KMS-11 (cell line): ENCODE measurements at regions not wholly inside any gene's neighbourhood (a gene's known extent, or its start where the extent isn't known, plus 50 kb on each side); places are given as distances from the start of the nearest gene placed in this dataset.

ENCODE experiments used
- H2AFZ ChIP-seq: fragments of 200-600 bp; sonication (generic); 2 replicates; pipeline ENCODE4 v1.6.1; 2016; ENCODE audit warnings: antibody characterized with exemption, mixed run types, low read depth
- H3K27ac ChIP-seq: fragments of 200-600 bp; sonication (generic); 2 replicates; pipeline ENCODE4 v1.6.1; 2016; ENCODE audit warnings: mild to moderate bottlenecking, mixed run types
- H3K27me3 ChIP-seq: fragments of 200-600 bp; sonication (generic); 2 replicates; pipeline ENCODE4 v1.6.1; 2017; ENCODE audit warnings: mild to moderate bottlenecking, low read depth, mixed run types, moderate library complexity; ENCODE audit not compliant: insufficient read depth
- H3K36me3 ChIP-seq: fragments of 200-600 bp; sonication (generic); 2 replicates; pipeline ENCODE4 v1.6.1; 2017; ENCODE audit warnings: mild to moderate bottlenecking, mixed run types; ENCODE audit not compliant: insufficient read depth
- H3K4me1 ChIP-seq: fragments of 200-600 bp; sonication (generic); 2 replicates; pipeline ENCODE4 v1.6.1; 2016; ENCODE audit warnings: mild to moderate bottlenecking, low read depth, mixed run types; ENCODE audit not compliant: poor library complexity, severe bottlenecking
- H3K4me2 ChIP-seq: fragments of 200-600 bp; sonication (generic); 2 replicates; pipeline ENCODE4 v1.7.0; 2016; ENCODE audit warnings: mild to moderate bottlenecking, mixed run types
- H3K4me3 ChIP-seq: fragments of 200-600 bp; sonication (generic); IDR thresholded peaks from 2 replicates; pipeline ENCODE4 v1.6.1; 2017; ENCODE audit warnings: low read depth, low read length, mixed read lengths; ENCODE audit not compliant: insufficient read depth
- H3K79me2 ChIP-seq: fragments of 200-600 bp; sonication (generic); 2 replicates; pipeline ENCODE4 v1.6.1; 2016; ENCODE audit warnings: low read depth, mixed run types; ENCODE audit not compliant: insufficient read depth
- H3K9ac ChIP-seq: fragments of 200-600 bp; sonication (generic); 2 replicates; pipeline ENCODE4 v1.6.1; 2016; ENCODE audit warnings: mild to moderate bottlenecking, mixed run types
- H4K20me1 ChIP-seq: fragments of 200-600 bp; sonication (generic); 2 replicates; pipeline ENCODE4 v1.6.1; 2016; ENCODE audit warnings: mild to moderate bottlenecking, mixed run types; ENCODE audit not compliant: insufficient read depth
- TF ChIP-seq, protein P1 (sequence below): fragments of 200-600 bp; sonication (generic); conservative IDR thresholded peaks from 2 replicates; pipeline ENCODE4 v1.6.1; 2017; ENCODE audit warnings: low read depth, mild to moderate bottlenecking, antibody characterized with exemption, low read length, moderate library complexity, mixed read lengths

DNA sequence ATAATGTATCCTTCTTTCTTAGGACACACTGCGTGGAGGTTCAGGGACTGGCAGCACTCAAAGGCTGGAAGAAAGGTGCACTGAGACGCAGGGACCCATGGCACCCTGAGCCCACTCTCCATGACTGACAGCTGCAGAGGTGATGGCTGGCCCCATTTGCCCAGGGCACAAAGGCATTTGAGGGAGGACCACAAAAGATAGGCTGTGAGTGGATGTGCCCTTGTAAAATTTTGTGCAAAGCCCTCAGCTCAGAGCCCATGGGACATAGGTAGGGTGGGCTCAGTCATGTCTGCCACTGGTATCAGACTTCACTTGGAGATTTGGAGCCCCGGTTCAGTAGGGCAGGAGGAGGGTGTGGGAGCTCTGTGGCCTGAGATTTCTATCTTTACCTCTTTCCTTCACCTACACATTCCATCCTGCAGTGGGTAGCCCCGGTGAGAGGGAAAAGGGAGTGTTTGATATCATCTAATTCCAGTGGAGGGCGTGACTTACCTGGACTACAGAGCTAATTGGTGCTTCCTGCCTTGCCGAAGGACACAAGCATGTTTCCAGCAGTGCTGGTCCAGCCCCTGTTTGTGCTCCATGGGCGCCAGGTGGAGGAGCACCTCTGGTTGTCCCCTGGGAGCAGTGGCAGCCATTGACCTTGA lies 312.2 kb downstream of the EN1 start:
- Histone ChIP-seq H3K27me3 (no peaks in the 10 kb centered on the region), H3K79me2 (no peaks in the 10 kb centered on the region), H3K4me3 (no peak overlapping the region), H3K27ac (no peak overlapping the region), H3K4me2 (no peak overlapping the region), H2AFZ (no peak overlapping the region), H3K4me1 (no peaks in the 10 kb centered on the region), H3K9ac (no peak overlapping the region), H4K20me1 (no peaks in the 10 kb centered on the region), H3K36me3 (no peaks in the 10 kb centered on the region)
- TF ChIP-seq, protein P1, sequence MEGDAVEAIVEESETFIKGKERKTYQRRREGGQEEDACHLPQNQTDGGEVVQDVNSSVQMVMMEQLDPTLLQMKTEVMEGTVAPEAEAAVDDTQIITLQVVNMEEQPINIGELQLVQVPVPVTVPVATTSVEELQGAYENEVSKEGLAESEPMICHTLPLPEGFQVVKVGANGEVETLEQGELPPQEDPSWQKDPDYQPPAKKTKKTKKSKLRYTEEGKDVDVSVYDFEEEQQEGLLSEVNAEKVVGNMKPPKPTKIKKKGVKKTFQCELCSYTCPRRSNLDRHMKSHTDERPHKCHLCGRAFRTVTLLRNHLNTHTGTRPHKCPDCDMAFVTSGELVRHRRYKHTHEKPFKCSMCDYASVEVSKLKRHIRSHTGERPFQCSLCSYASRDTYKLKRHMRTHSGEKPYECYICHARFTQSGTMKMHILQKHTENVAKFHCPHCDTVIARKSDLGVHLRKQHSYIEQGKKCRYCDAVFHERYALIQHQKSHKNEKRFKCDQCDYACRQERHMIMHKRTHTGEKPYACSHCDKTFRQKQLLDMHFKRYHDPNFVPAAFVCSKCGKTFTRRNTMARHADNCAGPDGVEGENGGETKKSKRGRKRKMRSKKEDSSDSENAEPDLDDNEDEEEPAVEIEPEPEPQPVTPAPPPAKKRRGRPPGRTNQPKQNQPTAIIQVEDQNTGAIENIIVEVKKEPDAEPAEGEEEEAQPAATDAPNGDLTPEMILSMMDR, result no peak

DNA sequence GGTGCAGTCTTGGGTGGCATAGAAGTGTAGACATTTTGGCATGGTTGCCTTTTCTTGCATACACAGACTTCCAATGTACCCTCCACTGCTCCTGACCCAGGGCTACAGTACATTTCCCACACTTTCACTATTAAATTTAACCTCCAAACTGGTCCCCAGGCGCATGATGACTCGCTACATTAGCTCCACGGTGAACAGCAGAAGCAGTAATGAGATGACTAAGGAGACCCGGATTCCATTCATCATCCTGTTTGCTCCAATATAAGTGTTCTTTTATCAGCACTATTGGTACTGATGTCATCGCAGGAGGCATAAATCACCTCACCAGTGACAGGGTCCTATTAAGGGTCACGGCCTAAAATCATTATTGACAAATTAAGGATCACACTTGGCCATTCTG lies 316.5 kb downstream of the EN1 start:
- TF ChIP-seq, protein P1, result no peak
- Histone ChIP-seq H2AFZ (no peak overlapping the region), H3K36me3 (no peaks in the 10 kb centered on the region), H3K79me2 (no peaks in the 10 kb centered on the region), H3K27ac (no peak overlapping the region), H3K4me3 (no peak overlapping the region), H3K4me1 (no peaks in the 10 kb centered on the region), H3K4me2 (no peak overlapping the region), H3K9ac (no peak overlapping the region), H4K20me1 (no peaks in the 10 kb centered on the region), H3K27me3 (no peaks in the 10 kb centered on the region)

DNA sequence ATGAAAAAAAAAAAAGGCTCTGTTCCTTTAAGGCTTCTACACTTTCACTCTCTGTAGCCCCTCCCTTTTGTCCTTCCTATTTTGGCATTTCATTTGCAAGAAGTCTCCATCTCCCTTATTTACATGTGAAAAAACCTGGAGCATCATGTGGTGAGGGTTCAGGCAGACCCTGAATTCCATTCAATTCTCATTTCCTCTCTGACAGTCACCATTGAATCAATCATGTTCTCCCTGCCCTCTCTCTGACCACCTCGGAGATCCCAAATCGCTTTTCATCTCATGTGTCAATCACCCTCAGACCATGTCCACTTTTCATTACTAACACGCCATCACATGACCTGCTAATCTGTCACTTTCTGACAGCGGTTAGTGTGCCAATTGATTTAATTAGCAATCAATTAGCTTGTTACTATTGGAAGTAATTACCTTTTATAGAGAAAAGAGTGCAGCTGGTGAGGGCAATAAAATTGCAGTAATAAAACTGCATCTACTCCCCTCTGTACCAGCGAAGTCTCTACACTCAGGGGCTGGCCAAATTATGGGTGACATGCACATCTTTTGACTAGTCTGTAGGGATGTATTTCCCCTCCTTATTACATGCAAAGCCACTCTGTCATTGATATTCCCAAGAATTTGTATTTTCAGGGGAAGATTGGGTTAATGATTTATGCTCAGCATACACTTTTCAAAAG lies 317.4 kb downstream of the EN1 start:
- Histone ChIP-seq H3K9ac (no peak overlapping the region), H3K36me3 (no peaks in the 10 kb centered on the region), H3K79me2 (no peaks in the 10 kb centered on the region), H3K4me2 (no peak overlapping the region), H3K4me1 (no peaks in the 10 kb centered on the region), H3K27me3 (no peaks in the 10 kb centered on the region), H3K4me3 (no peak overlapping the region), H3K27ac (no peak overlapping the region), H2AFZ (no peak overlapping the region), H4K20me1 (no peaks in the 10 kb centered on the region)
- TF ChIP-seq, protein P1, result no peak

DNA sequence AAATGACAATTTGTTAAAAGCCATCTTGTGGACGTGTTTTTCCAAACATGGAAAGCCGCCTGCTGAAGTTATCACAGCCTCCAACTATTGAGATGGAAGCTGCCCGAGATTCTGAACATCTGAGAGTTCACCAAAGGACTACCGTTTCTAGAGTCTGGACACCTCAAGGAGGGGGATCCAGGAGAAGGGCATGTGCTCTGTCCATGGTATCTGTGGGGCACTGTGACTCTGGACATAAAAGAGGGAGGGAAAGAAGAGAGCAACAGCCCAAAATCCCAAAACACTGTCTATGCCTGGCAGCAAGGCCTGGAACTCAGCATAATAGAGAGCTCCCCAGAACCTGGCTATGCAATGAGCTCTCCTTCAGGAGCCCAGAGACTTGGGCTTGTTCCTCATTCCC lies 319.9 kb downstream of the EN1 start:
- Histone ChIP-seq H3K27ac (no peak overlapping the region), H2AFZ (no peak overlapping the region), H3K27me3 (no peaks in the 10 kb centered on the region), H3K9ac (no peak overlapping the region), H3K4me2 (no peak overlapping the region), H3K4me3 (no peak overlapping the region), H3K79me2 (no peaks in the 10 kb centered on the region), H3K36me3 (no peaks in the 10 kb centered on the region), H4K20me1 (no peaks in the 10 kb centered on the region), H3K4me1 (no peaks in the 10 kb centered on the region)
- TF ChIP-seq, protein P1, result no peak
